GM18511 (cell line): ENCODE measurements at regions not wholly inside any gene's neighbourhood (a gene's known extent, or its start where the extent isn't known, plus 50 kb on each side); places are given as distances from the start of the nearest gene placed in this dataset.
"Not testable (repeated sequence)": the region's sequence is repeated elsewhere in the genome, so short reads cannot be mapped to it uniquely, and the experiment has no call there.

ENCODE experiments used
- ATAC-seq: cut with Tn5 transposase; IDR thresholded peaks from one replicate; pipeline ENCODE4 v1.9.1; 2021; ENCODE audit warnings: mild to moderate bottlenecking, moderate library complexity; ENCODE audit not compliant: unreplicated experiment

DNA sequence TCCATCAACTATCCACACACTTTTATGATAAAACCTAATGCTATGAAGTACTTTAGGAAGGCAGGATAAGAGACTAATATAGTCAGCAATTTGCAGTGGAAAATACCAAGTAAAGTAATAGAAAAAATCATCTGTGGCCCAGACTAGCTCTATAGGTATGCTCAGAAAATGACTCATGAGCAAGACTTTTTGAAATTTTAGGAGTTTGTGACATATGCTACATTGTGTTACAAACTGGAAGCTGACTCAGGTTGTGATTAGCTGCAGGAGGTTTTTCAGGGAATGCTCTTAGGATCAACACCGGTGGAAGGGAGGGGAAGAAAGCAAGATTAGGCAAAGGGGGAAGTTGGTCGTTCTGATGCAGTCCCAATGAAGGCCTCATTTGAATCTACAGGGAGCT lies 56.1 kb downstream of the FEZF1 start:
- ATAC-seq: no peak

DNA sequence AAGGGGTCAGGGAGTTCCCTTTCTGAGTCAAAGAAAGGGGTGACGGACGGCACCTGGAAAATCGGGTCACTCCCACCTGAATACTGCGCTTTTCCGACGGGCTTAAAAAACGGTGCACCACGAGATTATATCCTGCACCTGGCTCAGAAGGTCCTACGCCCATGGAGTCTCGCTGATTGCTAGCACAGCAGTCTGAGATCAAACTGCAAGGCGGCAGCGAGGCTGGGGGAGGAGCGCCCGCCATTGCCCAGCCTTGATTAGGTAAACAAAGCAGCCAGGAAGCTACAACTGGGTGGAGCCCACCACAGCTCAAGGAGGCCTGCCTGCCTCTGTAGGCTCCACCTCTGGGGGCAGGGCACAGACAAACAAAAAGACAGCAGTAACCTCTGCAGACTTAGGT lies 65.8 kb downstream of the FEZF1 start:
- ATAC-seq: not testable (repeated sequence)

- not testable (repeated sequence) for ATAC-seq
Observed at GRCh38 chr7:122238297-122238696, 66.3 kb downstream of the FEZF1 start.

- no peak for ATAC-seq
Observed at GRCh38 chr7:122225874-122226273, 78.7 kb downstream of the FEZF1 start.

DNA sequence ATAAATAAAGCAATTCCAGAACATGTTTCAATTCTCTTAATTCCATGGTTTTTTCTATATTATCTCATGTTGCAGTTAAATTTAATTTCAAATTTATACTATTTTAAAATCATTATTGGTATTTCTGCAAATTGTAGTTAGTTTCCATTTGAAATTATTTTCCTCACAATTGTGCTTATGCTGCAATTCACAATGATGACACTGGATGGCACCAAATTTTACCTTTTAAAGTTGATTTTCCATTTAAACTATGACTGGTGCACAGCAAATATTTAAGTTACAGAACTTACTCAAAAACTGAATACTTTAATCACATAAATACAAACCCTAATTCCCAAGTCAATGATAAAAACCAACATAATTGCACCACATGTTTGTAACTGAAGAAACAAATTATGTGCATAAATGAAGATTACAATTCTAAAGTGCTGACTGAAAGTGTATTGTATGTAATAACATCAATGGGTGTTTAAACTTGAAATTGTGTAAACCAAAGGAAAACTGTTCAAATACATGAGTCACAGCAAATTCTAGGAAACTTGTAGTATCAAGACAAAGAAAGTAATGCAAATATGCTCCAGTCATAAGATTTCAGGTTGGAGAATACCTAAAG lies 75.3 kb upstream of the AASS start:
- peak; percentile 72 for ATAC-seq

DNA sequence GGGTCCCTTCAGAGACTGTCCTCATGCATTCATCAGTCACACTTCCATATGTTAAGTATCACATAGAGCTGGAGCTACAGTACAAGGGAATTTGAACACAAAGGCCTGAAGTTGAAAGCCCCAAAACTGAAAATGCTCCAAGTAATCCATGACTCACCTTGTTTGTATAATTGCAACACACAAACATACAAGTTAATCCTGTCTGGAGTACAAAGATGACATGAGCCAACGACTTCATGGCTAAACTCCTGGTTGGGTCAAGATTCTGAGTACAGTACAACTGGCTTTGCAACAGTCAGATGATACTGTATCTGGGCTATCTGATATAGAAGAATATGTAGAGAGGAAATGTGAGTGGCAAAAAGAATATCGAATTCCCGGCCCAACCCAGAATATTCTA lies 73.1 kb upstream of the AASS start:
- no peak for ATAC-seq

GRCh38 chr7:122212754-122213153 lies 68.7 kb upstream of the AASS start:
- ATAC-seq: no peak

- ATAC-seq: no peak
Observed at GRCh38 chr7:122211362-122211761, 67.3 kb upstream of the AASS start.

- no peak for ATAC-seq
Observed at GRCh38 chr7:122206985-122207384, 62.9 kb upstream of the AASS start.

GRCh38 chr7:122203814-122204213 lies 59.8 kb upstream of the AASS start:
- ATAC-seq: no peak

DNA sequence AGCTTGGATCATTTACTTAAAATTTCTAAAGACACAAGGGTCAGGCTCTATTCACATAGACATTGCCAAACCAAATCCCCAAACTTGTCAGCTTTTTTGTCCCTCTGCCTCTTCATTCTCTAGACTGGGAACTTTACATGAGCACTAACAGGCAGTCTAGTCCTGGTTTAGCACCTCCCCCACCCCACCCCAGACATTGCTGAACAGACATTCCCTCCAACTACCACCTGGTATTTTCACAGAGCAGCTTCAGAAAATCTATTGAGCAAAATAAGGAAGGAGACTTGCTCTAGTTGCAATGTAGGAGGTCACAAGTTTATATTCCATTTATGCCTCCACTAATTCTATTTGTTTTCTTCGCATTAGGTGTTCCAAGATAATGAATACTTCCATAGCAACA lies 56.8 kb upstream of the AASS start:
- no peak for ATAC-seq

DNA sequence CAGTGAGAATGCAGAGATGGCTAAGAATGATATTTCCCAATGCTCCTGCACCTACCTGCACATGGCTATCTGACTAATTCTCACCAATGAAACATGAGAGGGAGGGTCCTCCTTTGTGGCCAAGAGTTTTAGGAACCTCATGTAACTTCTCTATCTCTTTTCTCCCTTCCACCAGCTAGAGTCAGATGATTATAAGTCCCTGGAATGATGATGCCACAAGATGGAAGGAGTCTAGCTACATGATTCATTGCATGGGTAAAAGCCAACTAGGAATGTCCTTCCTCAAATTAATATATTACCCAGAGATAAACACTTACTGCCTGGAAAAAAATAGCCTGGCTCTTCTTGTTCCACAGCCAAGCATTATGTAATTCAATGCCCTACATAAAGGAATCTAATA lies 55.1 kb upstream of the AASS start:
- ATAC-seq: no peak

- ATAC-seq: no peak
Observed at GRCh38 chr7:122198581-122198980, 54.5 kb upstream of the AASS start.
